ENCODE measurements at regions not wholly inside any gene's neighbourhood (a gene's known extent, or its start where the extent isn't known, plus 50 kb on each side); places are given as distances from the start of the nearest gene placed in this dataset.

DNA sequence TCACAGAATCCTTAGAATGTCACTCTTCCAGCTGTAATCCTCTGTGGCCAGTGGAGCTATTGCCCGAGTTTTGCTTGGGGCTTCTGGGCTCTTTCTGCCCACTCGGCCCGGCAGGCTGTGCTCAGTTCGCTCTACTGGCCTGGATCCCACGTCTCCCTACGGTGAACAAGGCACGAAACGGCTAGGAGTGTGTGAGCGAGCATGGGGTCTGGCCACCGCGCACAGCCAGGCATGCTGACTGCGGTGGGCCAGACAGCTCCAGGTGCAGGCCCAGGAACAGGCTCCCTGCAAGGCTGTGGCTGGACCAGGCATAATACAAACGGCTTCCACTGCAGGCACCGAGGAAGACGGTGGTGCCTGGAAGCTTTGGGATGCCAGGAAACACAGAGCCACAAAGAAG, 2035.5 kb upstream of the ACO1 start:
- ChIA-PET CTCF (no interaction called here), RAD21 (ENCODE audit: low non-redundant PET in 1 of 2, low total read pairs in 2 of 2, uncharacterized antibody in 2 of 2, unreplicated experiment in 2 of 2) (no interaction called here), POLR2A (no interaction called here)
- Histone ChIP-seq H3K9me2 (ENCODE audit: insufficient read depth) (no peaks in the 10 kb centered on the region), H3K36me3 (ENCODE audit: control insufficient read depth in 1 of 2, insufficient read depth in 2 of 2, low read length in 2 of 2) (no peaks in the 10 kb centered on the region), H2AFZ (ENCODE audit: low read depth, low read length, poor library complexity, severe bottlenecking) (no peak overlapping the region), H3K4me2 (ENCODE audit: low read length) (no peak overlapping the region), H3K27me3 (ENCODE audit: insufficient read depth, low read length) (no peaks in the 10 kb centered on the region), H3K9me3 (ENCODE audit: control insufficient read depth in 1 of 2, insufficient read depth in 1 of 2, low read depth in 1 of 2, low read length in 2 of 2) (no peaks in the 10 kb centered on the region; a peak in 1 of 4 replicates), H3K79me2 (ENCODE audit: insufficient read depth, low read length) (no peaks in the 10 kb centered on the region), H3K4me1 (ENCODE audit: control insufficient read depth in 1 of 2, insufficient read depth in 2 of 2, low read length in 2 of 2) (no peaks in the 10 kb centered on the region), H3K27ac (ENCODE audit: low read depth, low read length) (no peak overlapping the region), H4K20me1 (ENCODE audit: insufficient read depth) (no peaks in the 10 kb centered on the region), H3K9ac (ENCODE audit: low read length) (no peak overlapping the region), H3K4me3 (replicated peaks in 1 of 2; ENCODE audit: low read depth in 1 of 2, low read length in 2 of 2) (no peak overlapping the region)
- intact Hi-C loops (cut with micrococcal nuclease) = no loop called here
- ATAC-seq (no peak), DNase-seq (ENCODE audit: low read depth, low spot score) (no peak)
- no peak for TF ChIP-seq ZFX (IDR thresholded peaks at IDR 0.05)
- no peak for TF ChIP-seq CEBPB (IDR thresholded peaks at IDR 0.05; ENCODE audit: low read depth)
- TF ChIP-seq CBX3 (IDR thresholded peaks at IDR 0.05; ENCODE audit: low read depth) = no peak
- no peak for TF ChIP-seq TCF7L2 (IDR thresholded peaks at IDR 0.05; ENCODE audit: borderline replicate concordance, extremely low read depth, insufficient read depth, insufficient read length)
- TF ChIP-seq YY1 (IDR thresholded peaks at IDR 0.05; ENCODE audit: extremely low read depth, insufficient replicate concordance, low read depth, low read length) = no peak
- no peak for TF ChIP-seq SIN3A (IDR thresholded peaks at IDR 0.05; ENCODE audit: low read depth)
- no peak for TF ChIP-seq EZH2phosphoT487 (IDR thresholded peaks at IDR 0.05; ENCODE audit: borderline replicate concordance)
- no peak for TF ChIP-seq MAX (IDR thresholded peaks at IDR 0.05)
- BruUV-seq (replicated peaks) = no TSS peak

DNA sequence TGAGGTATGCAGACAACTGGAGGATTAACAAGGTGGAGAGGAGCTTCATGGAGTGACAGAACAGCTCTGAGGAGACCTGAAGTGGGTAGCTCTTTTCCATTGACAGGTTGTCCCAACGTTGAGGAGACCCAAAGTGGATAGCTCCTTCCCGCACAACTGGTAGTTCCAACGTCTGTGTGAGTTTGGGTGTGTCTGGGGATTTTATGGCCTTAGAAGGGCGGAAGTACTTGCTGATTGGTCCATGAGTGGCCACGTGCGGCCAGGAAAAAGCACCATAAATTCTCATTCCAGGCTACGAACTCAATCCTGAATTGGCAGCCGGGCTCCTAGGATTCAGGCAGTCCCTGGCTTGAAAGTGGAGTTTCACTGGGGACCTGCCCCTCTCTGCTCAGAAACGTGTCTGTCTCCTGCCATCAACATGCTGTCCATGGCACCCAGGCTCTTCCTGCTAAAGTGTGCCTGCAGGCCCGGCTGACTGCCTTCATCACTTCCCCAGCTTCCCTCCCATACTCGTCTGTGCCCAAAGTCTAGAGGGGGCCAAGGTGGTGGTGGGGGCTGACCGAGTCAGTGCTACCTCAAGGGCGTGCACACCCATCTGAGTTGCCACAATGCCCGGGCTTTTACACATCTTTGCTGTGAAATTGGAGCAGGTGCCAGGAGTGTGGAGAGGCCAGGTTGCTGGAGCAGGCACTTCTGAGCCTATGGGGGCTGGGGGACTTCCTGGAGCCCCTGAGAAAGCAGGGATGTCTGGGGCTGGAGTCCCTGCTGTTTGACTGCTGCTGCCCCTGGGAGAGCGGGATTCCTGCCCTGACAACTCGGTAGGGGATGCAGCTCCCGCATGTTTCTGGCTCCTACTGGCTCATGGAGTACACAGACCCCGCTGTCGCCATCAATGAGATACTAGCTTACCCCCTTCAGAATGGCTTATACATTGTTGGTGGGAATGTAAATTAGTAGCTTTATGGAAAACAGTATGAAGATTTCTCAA, 2034.6 kb upstream of the ACO1 start:
- Histone ChIP-seq H3K9me3 (ENCODE audit: control insufficient read depth in 1 of 2, insufficient read depth in 1 of 2, low read depth in 1 of 2, low read length in 2 of 2) (no peaks in the 10 kb centered on the region; a peak in 1 of 4 replicates), H3K9ac (ENCODE audit: low read length) (no peak overlapping the region), H3K4me2 (ENCODE audit: low read length) (no peak overlapping the region), H2AFZ (ENCODE audit: low read depth, low read length, poor library complexity, severe bottlenecking) (no peak overlapping the region), H3K4me3 (replicated peaks in 1 of 2; ENCODE audit: low read depth in 1 of 2, low read length in 2 of 2) (no peak overlapping the region), H3K4me1 (ENCODE audit: control insufficient read depth in 1 of 2, insufficient read depth in 2 of 2, low read length in 2 of 2) (no peaks in the 10 kb centered on the region), H4K20me1 (ENCODE audit: insufficient read depth) (no peaks in the 10 kb centered on the region), H3K36me3 (ENCODE audit: control insufficient read depth in 1 of 2, insufficient read depth in 2 of 2, low read length in 2 of 2) (no peaks in the 10 kb centered on the region), H3K27me3 (ENCODE audit: insufficient read depth, low read length) (no peaks in the 10 kb centered on the region), H3K79me2 (ENCODE audit: insufficient read depth, low read length) (no peaks in the 10 kb centered on the region), H3K9me2 (ENCODE audit: insufficient read depth) (no peaks in the 10 kb centered on the region), H3K27ac (ENCODE audit: low read depth, low read length) (no peak overlapping the region)
- POLR2A ChIA-PET = no interaction called here
- BruUV-seq (replicated peaks) = no TSS peak
- DNase-seq (ENCODE audit: low read depth, low spot score) (no peak), ATAC-seq (no peak)
- RAD21 ChIA-PET (ENCODE audit: low non-redundant PET in 1 of 2, low total read pairs in 2 of 2, uncharacterized antibody in 2 of 2, unreplicated experiment in 2 of 2) = no interaction called here
- intact Hi-C loops (cut with micrococcal nuclease) = no loop called here
- CTCF ChIA-PET = no interaction called here
- TF ChIP-seq SRF (IDR thresholded peaks at IDR 0.05; ENCODE audit: low read depth) (no peak), CEBPB (IDR thresholded peaks at IDR 0.05; ENCODE audit: low read depth) (no peak), ZFX (IDR thresholded peaks at IDR 0.05) (no peak), RAD21 (IDR thresholded peaks at IDR 0.05; ENCODE audit: low read depth) (no peak), TCF7L2 (IDR thresholded peaks at IDR 0.05; ENCODE audit: borderline replicate concordance, extremely low read depth, insufficient read depth, insufficient read length) (no peak), MAX (IDR thresholded peaks at IDR 0.05) (no peak), YY1 (IDR thresholded peaks at IDR 0.05; ENCODE audit: extremely low read depth, insufficient replicate concordance, low read depth, low read length) (no peak), EGR1 (IDR thresholded peaks at IDR 0.05; ENCODE audit: low read depth) (no peak), EZH2 (IDR thresholded peaks at IDR 0.05) (no peak), SIN3A (IDR thresholded peaks at IDR 0.05; ENCODE audit: low read depth) (no peak), ATF3 (IDR thresholded peaks at IDR 0.05) (no peak), SP1 (IDR thresholded peaks at IDR 0.05; ENCODE audit: low read depth) (no peak)
- TF ChIP-seq, protein P1, sequence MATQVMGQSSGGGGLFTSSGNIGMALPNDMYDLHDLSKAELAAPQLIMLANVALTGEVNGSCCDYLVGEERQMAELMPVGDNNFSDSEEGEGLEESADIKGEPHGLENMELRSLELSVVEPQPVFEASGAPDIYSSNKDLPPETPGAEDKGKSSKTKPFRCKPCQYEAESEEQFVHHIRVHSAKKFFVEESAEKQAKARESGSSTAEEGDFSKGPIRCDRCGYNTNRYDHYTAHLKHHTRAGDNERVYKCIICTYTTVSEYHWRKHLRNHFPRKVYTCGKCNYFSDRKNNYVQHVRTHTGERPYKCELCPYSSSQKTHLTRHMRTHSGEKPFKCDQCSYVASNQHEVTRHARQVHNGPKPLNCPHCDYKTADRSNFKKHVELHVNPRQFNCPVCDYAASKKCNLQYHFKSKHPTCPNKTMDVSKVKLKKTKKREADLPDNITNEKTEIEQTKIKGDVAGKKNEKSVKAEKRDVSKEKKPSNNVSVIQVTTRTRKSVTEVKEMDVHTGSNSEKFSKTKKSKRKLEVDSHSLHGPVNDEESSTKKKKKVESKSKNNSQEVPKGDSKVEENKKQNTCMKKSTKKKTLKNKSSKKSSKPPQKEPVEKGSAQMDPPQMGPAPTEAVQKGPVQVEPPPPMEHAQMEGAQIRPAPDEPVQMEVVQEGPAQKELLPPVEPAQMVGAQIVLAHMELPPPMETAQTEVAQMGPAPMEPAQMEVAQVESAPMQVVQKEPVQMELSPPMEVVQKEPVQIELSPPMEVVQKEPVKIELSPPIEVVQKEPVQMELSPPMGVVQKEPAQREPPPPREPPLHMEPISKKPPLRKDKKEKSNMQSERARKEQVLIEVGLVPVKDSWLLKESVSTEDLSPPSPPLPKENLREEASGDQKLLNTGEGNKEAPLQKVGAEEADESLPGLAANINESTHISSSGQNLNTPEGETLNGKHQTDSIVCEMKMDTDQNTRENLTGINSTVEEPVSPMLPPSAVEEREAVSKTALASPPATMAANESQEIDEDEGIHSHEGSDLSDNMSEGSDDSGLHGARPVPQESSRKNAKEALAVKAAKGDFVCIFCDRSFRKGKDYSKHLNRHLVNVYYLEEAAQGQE (IDR thresholded peaks at IDR 0.05; ENCODE audit: low read depth) = no peak
